Adrenal gland (tissue), 9 donors: ENCODE measurements at regions not wholly inside any gene's neighbourhood (a gene's known extent, or its start where the extent isn't known, plus 50 kb on each side); places are given as distances from the start of the nearest gene placed in this dataset.

Experiments used
- DNase-seq, 7 donors: peaks; one replicate each; pipeline ENCODE4 v3.0.0-alpha.2; 2019 to 2020
- H3K27ac ChIP-seq, 5 donors: fragments of 200-600 bp; sonication (generic) in 4 of 5; 1 replicate in 3 of 5; 2 replicates in 2 of 5; pipeline versions ENCODE4 v1.5.1 to v1.8.0; 2016 to 2020; ENCODE audit warnings: mild to moderate bottlenecking in 1 of 5
- H3K27me3 ChIP-seq: fragments of 200-600 bp; 2 replicates; pipeline ENCODE4 v1.8.0; 2021
- H3K36me3 ChIP-seq, 2 donors: fragments of 200-600 bp; replicated peaks in 1 of 2; 1 replicate in 1 of 2; 2 replicates in 1 of 2; pipeline versions ENCODE4 v1.5.1 to v1.8.0; 2018 to 2022
- H3K4me1 ChIP-seq, 2 donors: fragments of 200-600 bp; replicated peaks in 1 of 2; 1 replicate in 1 of 2; 2 replicates in 1 of 2; pipeline versions ENCODE4 v1.5.1 to v1.8.0; 2018 to 2021
- H3K4me3 ChIP-seq, 4 donors: fragments of 200-600 bp; sonication (generic) in 3 of 4; one replicate each; pipeline ENCODE4 v1.5.1; 2016 to 2018
- H3K9me3 ChIP-seq, 3 donors: fragments of 200-600 bp; sonication (generic) in 1 of 3; replicated peaks in 1 of 3; 1 replicate in 2 of 3; 2 replicates in 1 of 3; pipeline versions ENCODE4 v1.5.1 to v1.8.0; 2016 to 2021
- CTCF ChIP-seq, 6 experiments: fragments of 450-650 bp in 4 of 6; fragments of 200-600 bp in 2 of 6; sonication (generic) in 1 of 6; IDR thresholded peaks; 1 replicate in 5 of 6; 2 replicates in 1 of 6; pipeline versions ENCODE4 v1.5.1 to v1.8.0; 2016 to 2021; ENCODE audit warnings: antibody characterized with exemption in 6 of 6, mild to moderate bottlenecking in 2 of 6, moderate library complexity in 1 of 6
- POLR2A ChIP-seq, 2 donors: fragments of 450-650 bp; IDR thresholded peaks; one replicate each; pipeline ENCODE4 v1.6.1; 2017; ENCODE audit warnings: antibody characterized with exemption in 2 of 2, mild to moderate bottlenecking in 2 of 2, moderate library complexity in 1 of 2
- WGBS, 4 donors: extraction: QIAGEN DNeasy Blood & Tissue Kit in 2 of 4; methylation state at CpG; one replicate each; pipeline versions ENCODE4 v1.1.5 to v1.1.7; 2013 to 2017; 5-methylcytosine and 5-hydroxymethylcytosine counted together
- intact Hi-C, 2 donors: fragments of 100-400 bp; cut with DNase I; formaldehyde crosslinking; loops; one replicate each; pipeline versions ENCODE4 v1.14.1 to v1.15.0; 2022 to 2023
- donor health status: healthy with polysubstance abuse.
- donor health status: Bipolar disorder and iron deficiency.
- donor health status: DM: yes; HTN: yes; CAD: no.
- donor health status: DM: no; HTN: no; CAD: no.
- donor health status: DM: no; HTN: no; CAD: no.

GRCh38 chr5:143738417-143739401, 73.3 kb upstream of the HMHB1 start:
- intact Hi-C loops, result no loop called here
- H3K4me1 ChIP-seq, result no peaks in the 10 kb centered on the region
- TF ChIP-seq CTCF (IDR thresholded peaks at IDR 0.05) (no peak), POLR2A (IDR thresholded peaks at IDR 0.05) (no peak)
- H3K36me3 ChIP-seq, result no peaks in the 10 kb centered on the region
- H3K9me3 ChIP-seq, result no peaks in the 10 kb centered on the region
- H3K27me3 ChIP-seq, result no peaks in the 10 kb centered on the region
- no peak overlapping the region for H3K27ac ChIP-seq
- no peak for DNase-seq
- WGBS, 4 donors, result 68 to 85% (median 75%) methylated on average over 2 of the region's 2 CpGs
- H3K4me3 ChIP-seq, result no peak overlapping the region

GRCh38 chr5:143737062-143737461, 74.9 kb upstream of the HMHB1 start:
- Histone ChIP-seq H3K27ac (no peak overlapping the region), H3K27me3 (no peaks in the 10 kb centered on the region), H3K9me3 (no peaks in the 10 kb centered on the region), H3K36me3 (no peaks in the 10 kb centered on the region), H3K4me1 (no peaks in the 10 kb centered on the region), H3K4me3 (no peak overlapping the region)
- no peak for TF ChIP-seq CTCF (IDR thresholded peaks at IDR 0.05)
- no peak for TF ChIP-seq POLR2A (IDR thresholded peaks at IDR 0.05)
- intact Hi-C loops, result no loop called here
- no peak for DNase-seq
- 37 to 43% (median 41%) methylated on average over 3 of the region's 3 CpGs for WGBS, 4 donors

- Histone ChIP-seq H3K27ac (no peak overlapping the region), H3K4me1 (no peaks in the 10 kb centered on the region), H3K9me3 (no peaks in the 10 kb centered on the region), H3K36me3 (no peaks in the 10 kb centered on the region), H3K4me3 (no peak overlapping the region), H3K27me3 (no peaks in the 10 kb centered on the region)
- DNase-seq, result no peak
- TF ChIP-seq CTCF (IDR thresholded peaks at IDR 0.05), result no peak
- TF ChIP-seq POLR2A (IDR thresholded peaks at IDR 0.05), result no peak
- intact Hi-C loops, result no loop called here
- WGBS, 4 donors, result 78 to 85% (median 80%) methylated on average over 3 of the region's 3 CpGs
Measured at GRCh38 chr5:143734456-143734780, 77.5 kb upstream of the HMHB1 start.

- intact Hi-C loops, result no loop called here
- H3K9me3 ChIP-seq, result no peaks in the 10 kb centered on the region
- no peak overlapping the region for H3K4me3 ChIP-seq
- no peak for DNase-seq
- 66 to 82% (median 76%) methylated on average over 6 of the region's 6 CpGs for WGBS, 4 donors
- no peaks in the 10 kb centered on the region for H3K4me1 ChIP-seq
- no peaks in the 10 kb centered on the region for H3K27me3 ChIP-seq
- H3K36me3 ChIP-seq, result no peaks in the 10 kb centered on the region
- TF ChIP-seq POLR2A (IDR thresholded peaks at IDR 0.05) (no peak), CTCF (IDR thresholded peaks at IDR 0.05) (no peak)
- no peak overlapping the region for H3K27ac ChIP-seq
Measured at GRCh38 chr5:143733665-143734455, 78.1 kb upstream of the HMHB1 start.
